ENCODE measurements at regions not wholly inside any gene's neighbourhood (a gene's known extent, or its start where the extent isn't known, plus 50 kb on each side); places are given as distances from the start of the nearest gene placed in this dataset.

DNA sequence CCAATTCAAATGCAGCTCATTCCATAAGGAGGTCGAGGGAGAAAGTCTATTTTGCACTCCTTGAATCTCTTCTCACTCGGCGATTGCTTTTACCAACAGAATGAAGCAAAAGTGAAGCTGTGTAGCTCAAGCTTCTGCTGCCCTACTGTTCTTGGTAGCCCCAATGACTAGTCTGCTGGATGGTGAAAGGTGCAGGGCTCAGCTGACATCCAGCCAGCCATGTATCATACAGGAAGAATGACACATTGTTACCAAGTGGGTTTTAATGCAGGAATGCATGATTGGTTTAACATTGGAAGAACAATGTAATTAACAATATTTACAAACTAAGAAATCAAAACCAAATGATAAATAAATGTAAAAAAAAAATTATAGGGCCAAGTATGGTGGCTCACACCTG, 286.2 kb upstream of the HSFY2 start (continued):
- TF ChIP-seq FOSL1 (IDR thresholded peaks at IDR 0.05; ENCODE audit: low read depth) (no peak), SP1 (IDR thresholded peaks at IDR 0.05; ENCODE audit: low read depth) (no peak), CBX3 (IDR thresholded peaks at IDR 0.05; ENCODE audit: low read depth) (no peak), SRF (IDR thresholded peaks at IDR 0.05; ENCODE audit: low read depth) (no peak), POLR2A (IDR thresholded peaks at IDR 0.05; ENCODE audit: borderline replicate concordance, extremely low read depth, insufficient read depth, insufficient read length) (no peak), ELF1 (IDR thresholded peaks at IDR 0.05; ENCODE audit: borderline replicate concordance, low read depth) (no peak), YY1 (IDR thresholded peaks at IDR 0.05; ENCODE audit: extremely low read depth, insufficient replicate concordance, low read depth, low read length) (no peak)
- TF ChIP-seq, protein P1, sequence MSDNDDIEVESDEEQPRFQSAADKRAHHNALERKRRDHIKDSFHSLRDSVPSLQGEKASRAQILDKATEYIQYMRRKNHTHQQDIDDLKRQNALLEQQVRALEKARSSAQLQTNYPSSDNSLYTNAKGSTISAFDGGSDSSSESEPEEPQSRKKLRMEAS (IDR thresholded peaks at IDR 0.05): no peak

DNA sequence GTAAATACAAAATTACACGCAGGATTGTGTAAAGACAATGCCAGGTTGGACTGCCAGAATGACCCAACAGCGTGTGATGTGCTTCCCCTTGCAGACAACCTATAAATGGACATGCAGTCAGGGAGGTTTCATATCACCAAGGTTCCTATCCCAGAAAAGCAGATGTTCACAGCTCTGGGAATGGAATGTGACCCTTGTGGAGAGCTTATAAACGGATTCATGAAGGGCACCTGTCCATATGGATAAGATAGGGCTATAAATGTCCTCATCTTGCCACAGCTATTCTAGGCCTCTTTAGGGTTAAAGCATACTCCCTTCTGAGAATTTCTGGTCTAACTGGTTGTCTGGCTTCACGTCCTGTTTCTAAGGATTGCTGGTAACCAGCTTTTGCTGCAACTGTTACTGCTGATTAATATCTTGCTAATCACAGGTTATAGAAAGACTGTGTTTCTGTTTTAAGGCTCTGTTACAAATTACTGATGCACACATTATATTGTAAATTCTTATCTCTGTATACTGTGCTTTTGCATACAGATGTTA, 285.4 kb upstream of the HSFY2 start:
- H3K36me3 ChIP-seq (ENCODE audit: control insufficient read depth in 1 of 2, insufficient read depth in 2 of 2, low read length in 2 of 2): no peaks in the 10 kb centered on the region
- no peak for TF ChIP-seq CEBPB (IDR thresholded peaks at IDR 0.05; ENCODE audit: low read depth)
- ATAC-seq: no peak
- no peak overlapping the region for H2AFZ ChIP-seq (ENCODE audit: low read depth, low read length, poor library complexity, severe bottlenecking)
- H3K27me3 ChIP-seq (ENCODE audit: insufficient read depth, low read length): no peaks in the 10 kb centered on the region
- CTCF ChIA-PET: no interaction called here
- no peaks in the 10 kb centered on the region for H3K79me2 ChIP-seq (ENCODE audit: insufficient read depth, low read length)
- no peaks in the 10 kb centered on the region for H3K4me1 ChIP-seq (ENCODE audit: control insufficient read depth in 1 of 2, insufficient read depth in 2 of 2, low read length in 2 of 2)
- H3K9ac ChIP-seq (ENCODE audit: low read length): no peak overlapping the region
- no peaks in the 10 kb centered on the region for H3K9me3 ChIP-seq (ENCODE audit: control insufficient read depth in 1 of 2, insufficient read depth in 1 of 2, low read depth in 1 of 2, low read length in 2 of 2)
- RAD21 ChIA-PET (ENCODE audit: low non-redundant PET in 1 of 2, low total read pairs in 2 of 2, uncharacterized antibody in 2 of 2, unreplicated experiment in 2 of 2): no interaction called here
- POLR2A ChIA-PET: no interaction called here
- no peak overlapping the region for H3K4me3 ChIP-seq (replicated peaks in 1 of 2; ENCODE audit: low read depth in 1 of 2, low read length in 2 of 2)
- no peak overlapping the region for H3K27ac ChIP-seq (ENCODE audit: low read depth, low read length)
- no peaks in the 10 kb centered on the region for H4K20me1 ChIP-seq (ENCODE audit: insufficient read depth)
- intact Hi-C loops (cut with micrococcal nuclease): no loop called here
- BruUV-seq (replicated peaks): no TSS peak
- DNase-seq (ENCODE audit: low read depth, low spot score): no peak
- no peak overlapping the region for H3K4me2 ChIP-seq (ENCODE audit: low read length)
- no peaks in the 10 kb centered on the region for H3K9me2 ChIP-seq (ENCODE audit: insufficient read depth)

DNA sequence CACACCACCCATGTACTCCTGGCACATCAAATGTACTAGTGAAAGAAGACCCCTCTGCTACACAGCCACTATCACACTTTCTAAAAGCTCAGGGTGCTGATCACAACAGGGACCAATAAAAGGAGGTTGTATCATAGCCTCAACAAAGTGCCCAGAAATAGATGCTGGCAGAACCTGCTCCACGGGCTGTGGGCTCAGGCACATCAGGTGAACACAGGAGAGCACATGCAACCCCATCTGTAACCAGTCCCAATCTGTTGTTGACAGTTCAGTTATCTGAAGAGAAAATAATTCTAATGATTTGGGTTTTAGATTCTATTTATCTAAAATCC, 282.6 kb upstream of the HSFY2 start:
- Histone ChIP-seq H3K9ac (ENCODE audit: low read length) (no peak overlapping the region), H4K20me1 (ENCODE audit: insufficient read depth) (no peaks in the 10 kb centered on the region), H3K27ac (ENCODE audit: low read depth, low read length) (no peak overlapping the region), H3K9me3 (ENCODE audit: control insufficient read depth in 1 of 2, insufficient read depth in 1 of 2, low read depth in 1 of 2, low read length in 2 of 2) (no peaks in the 10 kb centered on the region), H3K4me3 (replicated peaks in 1 of 2; ENCODE audit: low read depth in 1 of 2, low read length in 2 of 2) (no peak overlapping the region), H3K27me3 (ENCODE audit: insufficient read depth, low read length) (no peaks in the 10 kb centered on the region), H2AFZ (ENCODE audit: low read depth, low read length, poor library complexity, severe bottlenecking) (no peak overlapping the region), H3K79me2 (ENCODE audit: insufficient read depth, low read length) (no peaks in the 10 kb centered on the region), H3K4me2 (ENCODE audit: low read length) (no peak overlapping the region), H3K4me1 (ENCODE audit: control insufficient read depth in 1 of 2, insufficient read depth in 2 of 2, low read length in 2 of 2) (no peaks in the 10 kb centered on the region), H3K9me2 (ENCODE audit: insufficient read depth) (no peaks in the 10 kb centered on the region), H3K36me3 (ENCODE audit: control insufficient read depth in 1 of 2, insufficient read depth in 2 of 2, low read length in 2 of 2) (no peaks in the 10 kb centered on the region)
- RAD21 ChIA-PET (ENCODE audit: low non-redundant PET in 1 of 2, low total read pairs in 2 of 2, uncharacterized antibody in 2 of 2, unreplicated experiment in 2 of 2): no interaction called here
- POLR2A ChIA-PET: no interaction called here
- DNase-seq (ENCODE audit: low read depth, low spot score) (no peak), ATAC-seq (no peak)
- intact Hi-C loops (cut with micrococcal nuclease): no loop called here
- CTCF ChIA-PET: no interaction called here
- BruUV-seq (replicated peaks): no TSS peak
- TF ChIP-seq EGR1 (IDR thresholded peaks at IDR 0.05; ENCODE audit: low read depth) (no peak), CBX3 (IDR thresholded peaks at IDR 0.05; ENCODE audit: low read depth) (no peak), FOSL1 (IDR thresholded peaks at IDR 0.05; ENCODE audit: low read depth) (no peak), EZH2phosphoT487 (IDR thresholded peaks at IDR 0.05; ENCODE audit: borderline replicate concordance) (no peak), JUND (IDR thresholded peaks at IDR 0.05) (no peak), SP1 (IDR thresholded peaks at IDR 0.05; ENCODE audit: low read depth) (no peak)
- TF ChIP-seq, protein P2, sequence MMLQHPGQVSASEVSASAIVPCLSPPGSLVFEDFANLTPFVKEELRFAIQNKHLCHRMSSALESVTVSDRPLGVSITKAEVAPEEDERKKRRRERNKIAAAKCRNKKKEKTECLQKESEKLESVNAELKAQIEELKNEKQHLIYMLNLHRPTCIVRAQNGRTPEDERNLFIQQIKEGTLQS (IDR thresholded peaks at IDR 0.05): no peak
